Osteoblast (primary cell): ENCODE measurements at regions not wholly inside any gene's neighbourhood (a gene's known extent, or its start where the extent isn't known, plus 50 kb on each side); places are given as distances from the start of the nearest gene placed in this dataset.

Source experiments
- DNase-seq: peaks from one replicate; pipeline ENCODE4 v3.0.0; 2011; ENCODE audit warnings: low spot score, mixed read lengths; ENCODE audit not compliant: insufficient read length; ENCODE audit errors: missing footprints
- H2AFZ ChIP-seq: 2 replicates; pipeline ENCODE4 v1.6.0; 2011; ENCODE audit warnings: mild to moderate bottlenecking, low read length
- H3K27ac ChIP-seq: 2 replicates; pipeline ENCODE4 v1.5.1; 2011; ENCODE audit warnings: mild to moderate bottlenecking, low read depth, low read length, moderate library complexity
- H3K27me3 ChIP-seq: 2 replicates; pipeline ENCODE4 v1.6.0; 2012; ENCODE audit warnings: mild to moderate bottlenecking, control low read depth, inconsistent platforms, low read length, moderate library complexity; ENCODE audit not compliant: insufficient read depth
- H3K36me3 ChIP-seq: 2 replicates; pipeline ENCODE4 v1.5.1; 2011; ENCODE audit warnings: mild to moderate bottlenecking, low read length, control low read depth, moderate library complexity; ENCODE audit not compliant: insufficient read depth
- H3K4me1 ChIP-seq: 2 replicates; pipeline ENCODE4 v1.5.1; 2011; ENCODE audit warnings: mild to moderate bottlenecking, low read length, control low read depth, moderate library complexity; ENCODE audit not compliant: insufficient read depth
- H3K4me2 ChIP-seq: 2 replicates; pipeline ENCODE4 v1.6.0; 2011; ENCODE audit warnings: mild to moderate bottlenecking, low read length; ENCODE audit not compliant: insufficient read depth
- H3K4me3 ChIP-seq: fragments of 200-600 bp; sonication (generic); 3 replicates; pipeline ENCODE4 v1.5.1; 2012; ENCODE audit warnings: mild to moderate bottlenecking, low read length, inconsistent platforms; ENCODE audit not compliant: insufficient read depth
- H3K79me2 ChIP-seq: 2 replicates; pipeline ENCODE4 v1.6.0; 2012; ENCODE audit warnings: mild to moderate bottlenecking, low read length, control low read depth, inconsistent platforms; ENCODE audit not compliant: insufficient read depth
- H3K9me3 ChIP-seq: 2 replicates; pipeline ENCODE4 v1.5.1; 2011; ENCODE audit warnings: low read depth, low read length, control low read depth
- H4K20me1 ChIP-seq: 2 replicates; pipeline ENCODE4 v1.6.0; 2012; ENCODE audit warnings: mild to moderate bottlenecking, low read length, control low read depth; ENCODE audit not compliant: insufficient read depth
- CTCF ChIP-seq: IDR thresholded peaks from 2 replicates; pipeline ENCODE4 v1.5.1; 2011; ENCODE audit warnings: mild to moderate bottlenecking, low read depth, low read length, moderate library complexity; ENCODE audit errors: extremely low read depth

DNA sequence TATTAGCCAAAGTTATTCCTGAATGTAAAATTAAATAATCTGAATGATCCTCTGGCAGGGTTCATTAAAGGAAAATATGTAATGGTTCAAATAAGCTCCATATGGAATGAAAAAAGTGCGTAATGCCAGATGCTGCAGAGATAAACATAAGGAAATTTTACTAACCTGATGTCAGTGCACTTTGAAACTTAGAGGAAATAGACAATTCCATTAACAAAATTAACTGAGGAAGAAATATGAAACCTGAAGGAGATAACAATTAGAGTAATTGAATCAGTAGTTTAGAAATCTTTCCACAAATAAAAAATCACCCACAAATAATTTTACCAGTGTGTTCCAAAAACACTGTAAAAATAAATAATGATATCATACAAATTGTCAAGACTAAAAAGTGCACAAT lies 387.5 kb downstream of the GRIA2 start:
- DNase-seq, result no peak
- Histone ChIP-seq H3K27me3 (no peaks in the 10 kb centered on the region), H3K4me2 (no peak overlapping the region), H3K9me3 (no peaks in the 10 kb centered on the region), H3K36me3 (no peaks in the 10 kb centered on the region), H3K4me3 (no peak overlapping the region), H3K79me2 (no peaks in the 10 kb centered on the region), H3K4me1 (no peaks in the 10 kb centered on the region), H3K27ac (no peak overlapping the region), H2AFZ (no peak overlapping the region), H4K20me1 (no peaks in the 10 kb centered on the region)
- no peak for TF ChIP-seq CTCF

DNA sequence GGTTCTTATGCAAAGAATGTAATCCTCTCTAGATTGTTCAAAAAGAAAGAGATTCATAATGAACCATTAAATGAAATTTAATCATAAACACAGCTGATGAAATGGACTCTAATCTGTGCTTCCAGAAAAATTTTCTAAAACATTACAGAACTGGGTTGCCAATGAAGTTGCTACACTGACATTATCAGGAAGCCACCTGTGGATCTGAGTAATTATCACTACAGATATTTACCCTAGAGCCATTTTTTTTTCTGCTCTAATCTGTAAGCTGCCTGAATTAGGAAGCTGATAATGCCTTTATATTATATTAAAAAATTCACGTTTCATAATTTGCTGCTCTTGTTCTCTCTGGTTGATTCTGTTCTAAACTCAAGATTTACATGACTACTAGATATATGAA lies 380.1 kb downstream of the GRIA2 start:
- Histone ChIP-seq H3K4me2 (no peak overlapping the region), H3K79me2 (no peaks in the 10 kb centered on the region)
- DNase-seq, result no peak

DNA sequence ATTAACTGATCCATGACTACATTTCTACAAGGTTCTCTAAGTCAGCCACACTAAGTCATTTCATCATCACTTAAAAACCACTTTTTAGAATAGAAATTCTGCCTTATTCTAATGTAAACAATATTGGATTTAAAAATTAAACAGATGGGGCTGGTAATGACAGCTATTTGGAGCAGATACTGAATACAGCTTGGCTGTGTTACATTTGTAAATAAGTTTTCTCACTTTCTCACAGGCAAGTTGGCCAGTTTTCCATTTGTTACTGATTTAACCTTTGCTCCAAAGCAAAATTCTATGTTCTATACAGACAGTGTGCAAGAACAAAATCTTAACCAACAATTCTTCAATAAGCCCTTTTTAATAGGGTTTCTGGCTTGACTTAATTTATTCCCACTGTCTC lies 370.7 kb downstream of the GRIA2 start:
- no peaks in the 10 kb centered on the region for H3K27me3 ChIP-seq
- H3K4me3 ChIP-seq, result no peak overlapping the region
- no peak overlapping the region for H3K27ac ChIP-seq
- no peak for TF ChIP-seq CTCF
- no peaks in the 10 kb centered on the region for H3K79me2 ChIP-seq
- H3K4me2 ChIP-seq, result no peak overlapping the region
- no peaks in the 10 kb centered on the region for H3K4me1 ChIP-seq
- no peaks in the 10 kb centered on the region for H3K36me3 ChIP-seq
- no peaks in the 10 kb centered on the region for H4K20me1 ChIP-seq
- H3K9me3 ChIP-seq, result no peaks in the 10 kb centered on the region
- DNase-seq, result no peak
- no peak overlapping the region for H2AFZ ChIP-seq

More for the DNA sequence above, 380.1 kb downstream of the GRIA2 start:
- Histone ChIP-seq H3K9me3 (no peaks in the 10 kb centered on the region), H3K27me3 (no peaks in the 10 kb centered on the region), H4K20me1 (no peaks in the 10 kb centered on the region), H2AFZ (no peak overlapping the region), H3K4me1 (no peaks in the 10 kb centered on the region), H3K4me3 (no peak overlapping the region), H3K36me3 (no peaks in the 10 kb centered on the region), H3K27ac (no peak overlapping the region)
- no peak for TF ChIP-seq CTCF

DNA sequence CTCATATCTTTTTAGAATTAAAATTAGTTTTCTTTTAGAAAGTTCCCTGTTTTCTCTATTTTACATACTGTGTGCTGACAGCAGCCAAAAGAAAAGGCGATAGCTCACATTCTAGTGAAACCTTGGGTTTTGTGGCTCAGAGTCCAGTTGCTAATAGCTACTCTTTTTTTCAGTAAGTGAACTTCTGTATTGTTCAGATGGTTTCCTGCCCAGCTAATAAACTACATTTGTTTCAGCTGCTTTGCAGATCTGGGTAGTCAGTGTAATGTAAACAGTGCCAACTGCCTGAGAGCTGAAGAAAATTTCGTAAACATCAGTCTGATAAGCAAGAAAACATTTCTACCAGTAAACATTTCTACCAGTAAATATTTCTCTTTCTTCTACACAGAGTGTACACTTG lies 370.2 kb downstream of the GRIA2 start:
- Histone ChIP-seq H3K27me3 (no peaks in the 10 kb centered on the region), H4K20me1 (no peaks in the 10 kb centered on the region), H3K4me3 (no peak overlapping the region), H3K79me2 (no peaks in the 10 kb centered on the region), H3K4me1 (no peaks in the 10 kb centered on the region), H3K27ac (no peak overlapping the region), H2AFZ (no peak overlapping the region), H3K4me2 (no peak overlapping the region), H3K36me3 (no peaks in the 10 kb centered on the region), H3K9me3 (no peaks in the 10 kb centered on the region)
- no peak for TF ChIP-seq CTCF
- no peak for DNase-seq
